GM12872 (cell line): ENCODE measurements at regions not wholly inside any gene's neighbourhood (a gene's known extent, or its start where the extent isn't known, plus 50 kb on each side); places are given as distances from the start of the nearest gene placed in this dataset.

Experiments used
- CTCF ChIP-seq: IDR thresholded peaks from 3 replicates; pipeline ENCODE4 v1.5.1; 2011; ENCODE audit warnings: low read depth, mild to moderate bottlenecking, low read length, moderate library complexity; ENCODE audit not compliant: insufficient read depth

- TF ChIP-seq CTCF: no peak
These were observed 73.9 kb upstream of the HPCAL1 start for GRCh38 chr2:10228611-10229365.

GRCh38 chr2:10229462-10230099 lies 73.1 kb upstream of the HPCAL1 start:
- no peak for TF ChIP-seq CTCF

DNA sequence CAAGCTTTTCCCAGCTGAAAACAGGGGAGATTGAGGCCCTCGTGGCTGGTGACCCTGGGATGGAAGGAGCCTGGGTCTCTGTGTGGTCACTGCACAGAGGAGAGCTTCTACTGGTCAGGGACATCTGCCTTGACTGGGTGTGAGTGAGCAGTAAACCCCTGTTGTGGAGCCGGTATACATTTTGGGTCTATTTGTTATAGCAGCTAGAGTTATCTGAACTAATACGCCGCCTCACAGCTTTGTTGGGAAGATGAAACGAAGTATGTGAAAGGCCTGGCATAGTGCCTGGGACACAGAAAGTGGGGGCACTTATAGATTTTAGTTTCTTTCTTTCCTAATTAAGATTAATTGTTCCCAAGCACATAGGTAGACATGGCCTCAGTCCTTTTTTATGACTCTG lies 72.2 kb upstream of the HPCAL1 start:
- TF ChIP-seq CTCF: no peak

DNA sequence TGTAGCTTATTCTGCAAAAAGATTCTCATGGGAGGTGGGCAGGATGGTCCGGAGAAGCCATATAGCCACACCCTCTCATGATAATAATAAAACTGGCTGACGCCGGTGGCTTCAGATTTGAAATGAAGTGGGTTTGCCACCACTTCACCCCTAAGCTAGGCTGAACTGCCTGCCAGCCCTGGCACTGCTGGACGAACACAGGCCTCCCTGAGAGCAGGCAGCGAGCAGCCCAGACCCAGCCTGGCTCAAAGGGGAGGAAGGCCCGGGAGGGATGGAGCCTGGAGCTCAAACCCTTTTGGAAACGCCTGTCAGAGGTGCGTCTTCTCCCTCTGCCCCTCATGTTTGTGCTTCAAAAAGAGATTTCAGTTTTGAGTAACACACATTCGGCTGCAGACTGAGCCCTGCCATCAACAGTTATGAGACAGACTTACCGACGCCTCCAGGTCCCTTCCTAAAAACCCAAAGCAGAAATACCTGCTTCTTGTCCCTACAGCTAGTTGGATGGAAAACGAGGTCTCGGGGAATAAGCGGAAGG lies 71.1 kb upstream of the HPCAL1 start:
- TF ChIP-seq CTCF: no peak

DNA sequence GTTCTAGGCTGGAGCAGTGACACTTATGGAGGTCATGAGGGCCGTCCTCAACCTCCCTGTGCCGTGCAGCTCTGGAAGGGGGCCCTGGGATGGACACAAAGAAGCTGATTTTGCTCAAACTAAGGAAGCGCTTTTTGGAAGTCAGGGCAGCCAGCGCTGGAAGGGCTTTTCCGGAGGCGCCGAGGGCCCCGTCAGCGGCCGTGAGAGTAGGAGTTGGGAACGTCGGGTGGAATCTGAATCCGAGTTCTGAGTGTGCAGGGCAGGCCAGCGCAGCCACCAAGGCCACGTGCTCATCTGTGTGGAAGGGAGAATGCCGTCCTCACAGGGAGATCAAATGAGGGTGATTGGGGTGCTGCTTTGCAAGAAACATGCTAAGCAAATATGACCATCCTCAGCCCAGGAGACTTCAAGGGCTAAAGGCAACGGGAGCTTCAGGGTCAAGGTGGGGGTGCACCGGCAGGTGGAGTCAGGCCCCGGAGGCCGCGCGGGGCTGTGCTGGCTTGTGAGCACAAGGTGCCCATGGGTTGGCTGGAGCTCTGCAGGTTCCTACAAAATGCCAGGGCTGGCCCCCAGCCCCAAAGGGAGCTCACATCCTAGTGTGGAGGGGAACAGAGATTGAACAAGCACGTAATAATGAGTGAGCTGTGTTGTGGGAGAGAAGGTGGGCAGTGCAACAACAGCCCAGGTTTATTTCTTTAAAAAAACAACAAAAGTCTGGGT lies 70.4 kb upstream of the HPCAL1 start:
- no peak for TF ChIP-seq CTCF

DNA sequence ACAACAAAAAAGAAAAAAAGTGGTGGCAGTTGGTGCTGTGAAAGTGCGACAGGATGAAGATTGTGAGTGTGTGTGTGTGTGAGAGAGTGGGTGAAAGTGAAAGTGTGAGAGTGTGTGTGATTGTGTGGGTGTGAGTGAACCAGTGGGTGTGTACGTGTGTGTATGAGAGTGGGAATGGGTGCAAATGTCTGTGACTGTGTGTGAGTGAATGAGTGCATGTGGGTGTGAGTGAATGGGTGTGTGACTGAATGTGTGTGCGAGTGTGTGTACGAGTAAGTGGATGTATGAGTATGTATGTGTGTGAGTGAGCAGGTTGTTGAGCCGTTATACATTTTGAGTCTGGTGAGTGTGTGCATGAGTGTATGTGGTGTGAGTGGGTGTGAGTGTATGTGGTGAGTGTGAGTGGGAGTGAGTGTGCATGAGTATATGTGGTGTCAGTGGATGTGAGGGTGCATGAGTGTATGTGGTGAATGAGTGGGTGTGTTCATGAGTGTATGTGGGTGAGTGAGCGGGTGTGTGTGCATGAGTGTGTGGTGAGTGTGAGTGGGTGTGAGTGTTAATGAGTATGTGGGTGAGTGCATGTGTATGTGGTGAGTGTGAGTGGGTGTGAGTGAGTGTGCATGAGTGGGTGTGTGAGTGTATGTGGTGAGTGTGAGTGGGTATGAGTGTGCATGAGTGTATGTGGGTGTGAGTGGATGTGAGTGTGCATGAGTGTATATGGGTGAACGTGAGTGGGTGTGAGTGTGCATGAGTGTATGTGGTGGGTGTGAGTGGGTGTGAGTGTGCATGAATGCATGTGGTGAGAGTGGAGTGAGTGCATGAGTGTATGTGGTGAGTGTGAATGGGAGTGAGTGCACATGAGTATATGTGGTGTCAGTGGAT lies 69.3 kb upstream of the HPCAL1 start:
- no peak for TF ChIP-seq CTCF
